ENCODE measurements at regions not wholly inside any gene's neighbourhood (a gene's known extent, or its start where the extent isn't known, plus 50 kb on each side); places are given as distances from the start of the nearest gene placed in this dataset.
"Not testable (repeated sequence)": the region's sequence is repeated elsewhere in the genome, so short reads cannot be mapped to it uniquely, and the experiment has no call there.

DNA sequence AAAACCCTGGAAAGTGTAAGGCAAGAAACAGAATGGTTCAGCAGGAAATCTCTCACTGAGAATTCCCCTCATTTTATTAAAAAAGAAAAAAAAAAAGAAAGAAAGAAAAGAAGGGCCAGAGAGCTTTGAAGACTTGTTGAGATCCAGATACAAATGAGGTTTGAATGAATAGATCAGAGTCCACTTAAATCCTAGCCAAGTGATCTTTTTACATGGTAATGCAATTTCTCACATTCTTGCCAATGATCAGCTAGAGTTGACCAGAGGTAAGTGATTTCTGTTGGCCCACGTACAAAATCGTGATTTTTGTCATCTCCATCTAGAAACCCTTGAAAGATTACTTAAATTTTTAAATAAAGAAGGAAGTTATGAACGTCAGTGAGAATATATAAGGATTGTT, 261.5 kb upstream of the PCSK5 start:
- no peak for DNase-seq

DNA sequence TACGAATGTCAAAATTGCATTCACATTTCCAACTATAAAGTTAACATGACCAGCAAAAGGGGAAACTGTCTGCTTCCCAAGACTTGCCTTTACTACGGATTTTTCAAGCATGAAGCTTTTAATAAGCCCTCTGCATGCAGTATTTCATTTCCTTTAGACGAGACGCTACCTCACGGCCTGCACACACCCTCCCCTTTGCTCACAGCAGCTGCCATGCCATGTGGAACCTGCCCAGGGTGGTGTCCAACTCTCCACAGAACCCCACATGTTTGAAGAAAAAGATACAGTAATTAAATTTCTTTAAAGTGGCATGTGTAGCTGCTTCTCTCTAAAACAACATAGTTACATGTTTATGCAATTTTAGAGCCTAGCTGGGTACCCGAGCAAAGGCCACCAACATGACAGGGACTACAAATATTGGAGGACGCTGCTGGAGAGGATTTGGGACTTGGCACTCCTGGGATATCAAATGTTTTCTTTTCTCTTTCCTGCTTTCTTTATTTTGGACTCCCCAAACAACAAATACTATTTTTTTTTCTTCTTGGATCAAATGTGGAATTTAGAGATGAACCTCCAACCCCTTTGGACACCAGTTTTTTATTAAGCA, 256.9 kb upstream of the PCSK5 start:
- no peak for DNase-seq

DNA sequence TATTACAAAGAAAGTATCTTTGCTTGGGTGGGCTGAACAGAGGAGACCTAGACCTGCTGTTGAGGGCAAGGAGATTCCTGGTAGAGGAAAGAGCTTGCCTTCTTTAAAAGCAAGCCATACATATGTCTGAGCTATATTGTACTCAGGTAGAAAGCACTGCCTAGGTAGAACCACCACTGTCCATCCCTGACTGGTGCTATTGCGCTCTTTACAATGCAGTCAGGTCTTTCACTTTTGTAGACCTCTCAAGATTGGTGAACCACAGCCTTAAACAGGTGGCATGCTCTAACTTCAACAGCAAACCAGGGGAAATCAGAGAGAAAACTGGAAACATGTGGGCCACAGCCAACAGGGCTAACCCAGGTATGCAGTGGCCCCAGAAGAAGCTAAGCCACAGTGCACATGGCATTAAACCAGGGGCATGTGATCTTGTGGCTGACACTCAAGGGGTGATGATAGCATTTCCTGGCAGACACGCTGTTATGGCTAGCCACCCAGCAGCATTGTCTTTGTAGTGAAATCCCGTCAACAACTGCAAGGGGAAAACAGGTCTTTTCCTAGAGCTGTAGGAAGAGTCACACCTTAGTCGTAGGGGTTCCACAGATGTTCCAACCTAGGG, 253.9 kb upstream of the PCSK5 start:
- no peak for DNase-seq

DNA sequence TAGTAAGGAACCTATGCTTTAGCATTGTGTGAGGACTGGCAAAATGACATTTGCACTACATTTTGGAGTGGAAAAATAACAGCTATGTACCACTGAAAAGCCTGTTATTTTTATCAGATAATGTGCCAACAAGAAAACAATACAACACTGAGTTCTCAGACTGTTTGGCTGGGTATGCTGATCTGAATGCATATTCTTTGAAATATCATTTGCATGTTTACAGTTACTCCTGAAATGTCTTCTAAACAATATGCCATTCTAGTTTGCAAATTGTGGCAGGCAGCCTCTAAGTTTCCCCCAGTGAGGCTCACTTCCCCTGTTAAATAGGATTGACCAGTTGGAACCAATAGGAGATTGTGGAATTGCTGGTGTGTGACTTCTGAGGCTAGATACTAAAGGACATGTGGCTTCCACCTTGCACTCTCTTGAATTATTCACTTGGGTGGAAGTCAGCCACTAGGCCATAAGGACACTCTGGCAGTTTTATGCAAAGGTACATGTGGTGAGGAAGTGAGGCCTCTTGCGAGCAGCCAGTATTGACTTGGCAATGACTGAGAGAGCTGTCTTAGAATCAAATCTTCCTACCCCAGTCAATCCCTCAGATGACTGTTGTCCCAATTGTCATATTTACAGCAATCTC, 250.4 kb upstream of the PCSK5 start:
- no peak for DNase-seq

DNA sequence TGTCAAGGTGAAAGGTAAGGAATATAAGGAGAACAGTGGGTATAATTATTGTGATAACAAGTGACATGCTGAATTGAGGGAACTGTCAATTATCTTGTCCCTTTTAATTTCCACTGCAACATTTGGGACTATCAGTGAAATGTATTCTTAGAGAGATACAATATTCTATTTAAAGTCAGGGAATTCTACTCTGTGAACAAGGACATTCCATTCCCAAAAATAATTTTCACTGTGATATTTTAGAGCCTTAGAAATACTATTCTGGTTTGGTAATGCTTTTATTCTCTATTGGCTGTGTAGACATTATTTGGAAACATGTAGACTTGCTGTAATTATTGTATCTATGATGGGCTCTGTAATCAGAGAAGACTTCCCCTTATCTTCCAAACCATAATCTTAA, 248.0 kb upstream of the PCSK5 start:
- no peak for DNase-seq

DNA sequence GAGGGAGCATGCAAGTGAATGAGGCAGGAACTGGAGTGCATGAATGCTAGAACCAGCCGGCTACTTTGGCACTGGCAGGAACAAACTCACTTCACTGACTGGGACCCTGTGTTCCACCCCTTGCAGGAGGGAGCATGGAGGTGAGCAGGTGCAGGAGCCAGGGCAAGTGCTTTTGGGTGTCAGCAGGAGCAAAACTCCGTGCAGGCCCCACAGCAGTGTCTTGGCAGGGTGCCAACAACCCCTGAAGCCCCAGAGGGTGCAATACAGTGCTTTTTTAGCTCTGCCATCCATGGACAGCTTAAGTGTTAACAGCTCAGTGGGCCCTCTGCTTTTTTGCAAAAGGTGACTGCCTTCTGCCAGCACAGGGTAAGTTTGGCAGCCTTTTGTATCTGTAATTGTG, 245.8 kb upstream of the PCSK5 start:
- no peak for DNase-seq

DNA sequence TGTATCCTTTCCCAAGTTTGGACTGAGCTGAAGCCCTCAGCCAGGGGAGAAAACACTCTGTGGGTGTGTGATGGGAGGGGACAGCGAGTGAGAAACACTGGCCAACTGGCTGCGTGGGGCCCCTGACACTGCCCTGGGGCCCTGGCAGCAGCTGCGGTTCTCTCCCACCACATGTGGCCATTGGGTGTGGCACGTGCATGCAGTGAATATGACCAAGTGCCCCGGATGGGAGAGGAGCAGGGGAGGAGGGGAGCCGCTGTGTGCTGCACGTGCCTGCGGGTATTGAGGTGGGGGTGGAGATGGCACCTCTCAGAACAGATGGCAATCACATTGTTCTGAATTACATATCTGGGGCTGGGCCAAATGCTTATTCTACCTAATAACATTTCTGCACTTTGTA, 242.4 kb upstream of the PCSK5 start:
- no peak for DNase-seq

DNA sequence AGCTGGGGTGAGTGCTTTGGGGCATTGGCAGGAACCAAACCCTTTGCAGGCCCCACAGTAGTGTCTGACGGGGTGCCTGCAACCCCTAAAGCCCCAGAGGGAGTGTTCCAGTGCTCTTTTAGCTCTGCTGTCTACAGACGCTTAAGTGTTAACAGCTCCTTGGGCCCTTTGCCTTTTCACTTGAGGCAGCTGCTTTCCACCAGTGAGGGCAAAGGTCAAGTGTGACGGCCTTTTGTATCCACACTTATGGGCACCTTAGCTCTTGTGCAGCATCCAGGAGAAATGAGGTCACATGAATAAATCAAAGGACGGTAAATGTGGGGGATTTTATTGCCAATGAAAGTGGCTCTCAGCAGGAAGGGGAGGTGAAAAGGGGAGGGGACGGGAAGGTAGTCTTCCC, 241.4 kb upstream of the PCSK5 start:
- DNase-seq, result no peak

DNA sequence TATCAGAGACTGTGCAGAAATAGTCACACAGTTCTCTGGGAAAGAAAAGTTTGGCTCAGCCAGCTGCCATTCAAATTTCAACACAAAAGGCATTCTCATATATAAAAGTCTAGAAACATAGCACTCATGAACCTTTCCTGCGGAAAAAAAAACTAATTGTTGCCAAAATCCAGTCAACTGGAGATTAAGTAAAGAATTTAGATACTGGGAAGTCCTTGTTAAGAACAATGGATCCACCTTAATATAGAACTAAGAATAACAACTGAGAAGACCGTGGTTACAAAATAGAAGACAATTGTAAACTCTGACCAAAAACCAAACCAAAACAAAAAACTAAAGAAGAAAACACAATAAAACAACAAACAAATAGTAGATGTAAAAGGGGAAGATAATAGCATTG, 238.8 kb upstream of the PCSK5 start:
- no peak for DNase-seq

DNA sequence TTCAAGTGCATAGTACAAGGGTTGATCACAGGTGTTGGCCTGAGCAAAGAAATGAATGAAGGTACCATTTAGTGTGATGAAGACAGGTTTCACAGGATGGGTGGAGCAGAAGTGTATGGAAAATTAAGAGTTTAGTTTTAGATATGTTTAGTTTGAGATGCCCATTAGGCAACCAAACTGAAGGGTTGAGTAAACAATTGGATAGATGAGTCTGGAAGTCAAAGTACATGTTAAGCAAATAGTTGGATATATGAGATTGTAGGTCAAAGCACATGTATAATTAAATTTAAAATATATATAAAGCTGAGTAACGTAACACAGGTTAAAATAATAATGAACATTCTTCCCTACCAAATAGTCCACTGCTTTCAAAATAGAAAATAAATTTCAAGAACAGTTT, 237.1 kb upstream of the PCSK5 start:
- no peak for DNase-seq

DNA sequence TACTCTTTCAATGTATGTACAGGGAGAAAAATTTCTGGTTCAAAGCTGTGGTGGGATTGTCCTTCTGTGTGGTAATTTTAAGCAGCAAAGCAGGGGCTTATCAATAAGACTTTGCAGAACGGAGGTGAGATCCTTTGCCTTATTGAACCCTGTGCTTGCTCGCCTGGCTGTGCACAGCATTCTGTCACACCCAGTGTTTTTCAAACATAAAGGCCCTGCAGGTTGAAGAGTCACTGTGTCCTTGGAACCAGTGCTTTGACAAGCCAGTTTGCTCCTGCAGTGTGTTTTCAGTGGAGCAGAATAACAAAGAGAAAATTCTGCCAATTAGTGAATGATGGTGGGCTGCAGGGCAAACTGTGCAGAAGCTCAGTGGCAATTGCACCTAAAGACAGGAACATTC, 236.7 kb upstream of the PCSK5 start:
- no peak for DNase-seq

DNA sequence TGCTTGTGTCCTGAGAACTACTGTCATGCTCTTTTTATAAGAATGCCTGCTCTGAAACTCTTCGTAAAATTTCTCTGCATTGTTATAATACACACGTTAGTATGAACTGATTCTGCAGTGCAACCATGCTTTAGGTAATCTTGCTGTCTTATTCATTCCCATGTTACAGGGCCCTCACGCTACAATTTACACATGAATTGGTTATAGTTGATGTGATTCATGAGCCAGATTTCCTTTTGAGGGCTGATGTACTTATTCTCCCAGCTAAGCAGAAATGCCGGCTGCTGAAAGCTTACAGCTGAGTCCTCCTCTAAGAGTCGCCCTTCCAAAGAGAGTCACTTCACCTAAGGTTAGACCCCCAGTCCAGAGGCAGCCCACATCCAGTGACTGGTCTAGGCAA, 233.5 kb upstream of the PCSK5 start:
- DNase-seq, result no peak

DNA sequence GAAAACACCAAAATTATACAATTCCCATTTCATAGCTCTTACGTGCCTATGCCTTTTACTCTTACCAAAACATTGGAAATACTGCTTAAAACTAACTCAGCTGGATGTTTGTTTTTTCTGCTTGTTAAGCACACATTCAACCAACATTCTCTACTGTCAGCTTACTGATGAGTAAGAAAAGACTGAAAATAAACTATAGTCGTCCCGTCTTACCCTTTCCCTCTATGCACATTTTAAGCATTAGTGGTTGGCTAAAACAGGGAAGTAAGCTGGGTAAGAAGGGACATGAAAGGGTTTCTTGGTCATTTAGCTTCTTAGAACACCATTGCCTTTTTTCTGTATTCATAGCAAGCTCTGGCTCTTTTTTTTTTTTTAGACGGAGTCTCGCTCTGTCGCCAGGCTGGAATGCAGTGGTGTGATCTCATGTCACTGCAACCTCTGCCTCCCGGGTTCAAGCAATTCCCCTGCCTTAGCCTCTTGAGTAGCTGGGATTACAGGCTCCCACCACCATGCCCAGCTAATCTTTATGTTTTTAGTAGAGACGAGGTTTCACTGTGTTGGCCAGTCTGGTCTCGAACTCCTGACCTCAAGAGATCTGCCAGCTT, 232.1 kb upstream of the PCSK5 start:
- no peak for DNase-seq

DNA sequence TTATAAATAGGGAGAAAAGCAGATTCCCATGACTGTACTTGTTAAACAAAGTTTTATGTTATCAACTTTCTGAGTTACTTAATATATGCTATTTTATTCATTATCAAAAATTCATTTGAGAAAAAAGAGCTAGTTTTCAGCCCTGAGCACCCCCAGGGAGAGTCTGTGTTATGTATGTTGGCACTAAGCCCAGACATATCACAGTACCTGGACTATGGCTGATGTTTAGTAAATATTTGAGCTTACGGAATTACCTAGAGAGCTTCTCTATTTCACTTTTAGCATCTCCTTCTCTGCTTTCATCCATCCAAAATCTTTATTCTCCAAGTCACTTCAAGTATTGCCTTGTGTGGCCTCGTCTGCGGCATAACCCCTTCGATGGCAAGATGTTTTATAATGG, 225.9 kb upstream of the PCSK5 start:
- DNase-seq, result no peak

DNA sequence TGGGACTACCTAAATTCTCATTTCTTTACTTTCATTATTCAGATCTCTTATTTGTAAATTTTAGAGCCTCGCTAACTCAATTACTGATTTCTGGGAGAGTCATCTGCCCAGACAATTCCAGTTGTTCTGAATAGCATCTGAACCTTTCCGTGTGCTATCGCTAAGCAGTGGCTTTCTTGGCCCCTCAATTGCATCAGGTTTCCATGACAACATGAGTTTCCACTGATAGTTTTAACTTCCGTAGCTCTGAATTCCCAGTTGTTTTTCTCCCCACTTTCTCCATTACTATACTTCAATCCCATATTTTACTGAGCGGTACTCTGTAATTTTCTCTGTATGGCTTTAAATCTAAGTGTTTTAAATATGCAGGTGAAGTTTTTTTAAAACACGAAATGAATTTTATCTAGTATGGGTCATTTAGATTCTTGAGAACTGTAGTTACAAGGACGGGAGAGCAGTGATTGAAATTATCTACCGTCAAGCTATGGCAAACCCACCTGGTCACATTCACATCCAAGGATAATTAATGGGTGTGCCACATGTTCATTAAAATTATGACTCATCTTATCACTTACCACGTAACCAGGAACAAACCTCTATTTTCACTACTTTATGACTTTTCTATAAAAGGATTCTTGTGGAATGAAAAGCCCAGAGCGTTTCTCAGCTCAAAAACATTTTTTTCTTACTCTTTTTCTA, 223.5 kb upstream of the PCSK5 start:
- DNase-seq, result no peak

DNA sequence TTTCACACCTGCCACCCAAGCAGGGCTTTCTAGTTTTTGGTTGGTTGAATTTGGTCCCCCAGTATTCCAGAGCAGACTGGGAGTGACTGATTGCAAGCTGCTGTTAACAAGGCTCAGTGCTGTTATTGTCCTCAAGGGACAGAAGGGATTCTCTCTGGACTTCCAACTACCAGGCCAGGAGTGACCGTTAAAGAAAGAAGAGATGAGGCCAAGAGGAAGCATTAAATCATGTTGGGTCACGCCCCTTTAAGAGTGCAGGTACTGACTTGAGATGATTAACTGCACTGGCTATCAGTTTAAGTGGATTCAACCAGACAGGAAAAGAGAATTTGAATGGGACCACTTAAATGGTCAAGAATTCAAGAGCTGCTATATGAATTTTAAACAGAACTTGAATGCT, 220.8 kb upstream of the PCSK5 start:
- DNase-seq, result no peak

DNA sequence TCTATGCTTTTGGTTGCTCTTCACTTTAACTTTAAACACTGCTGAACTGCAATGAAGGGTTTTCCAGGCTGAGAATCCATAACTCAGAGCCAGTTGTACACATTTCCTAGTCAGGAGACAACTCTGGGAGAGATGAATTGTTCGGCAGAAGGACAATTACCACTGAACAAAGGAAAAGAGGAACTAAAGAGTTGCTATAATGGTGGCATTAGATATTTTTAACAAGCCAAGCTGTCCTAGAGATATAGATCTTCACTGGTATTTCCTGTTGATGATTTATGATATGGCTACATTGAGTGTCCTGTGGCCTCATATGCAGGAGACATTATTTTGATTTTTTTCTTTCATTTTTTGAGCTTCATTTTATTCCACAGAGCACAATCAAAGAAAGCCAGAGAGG, 219.1 kb upstream of the PCSK5 start:
- no peak for DNase-seq

DNA sequence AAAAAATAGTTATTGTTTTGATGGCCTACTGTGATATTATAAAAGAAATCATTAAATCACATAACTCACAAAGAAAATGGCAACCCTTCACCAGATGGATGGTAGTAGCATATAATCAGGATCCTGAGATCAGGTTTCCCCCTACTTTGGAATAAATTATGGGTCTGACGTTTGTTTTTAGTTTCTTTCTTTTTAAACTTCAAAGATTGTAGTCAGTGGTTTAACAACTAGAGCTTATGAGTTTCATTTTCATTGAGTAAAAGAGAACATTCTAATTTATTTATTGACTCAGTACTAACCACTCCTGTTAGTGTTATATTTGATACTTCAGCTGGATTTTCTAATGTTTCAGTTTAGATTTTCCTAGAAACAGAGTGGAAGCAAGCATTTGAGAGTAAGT, 218.0 kb upstream of the PCSK5 start:
- DNase-seq, result no peak

DNA sequence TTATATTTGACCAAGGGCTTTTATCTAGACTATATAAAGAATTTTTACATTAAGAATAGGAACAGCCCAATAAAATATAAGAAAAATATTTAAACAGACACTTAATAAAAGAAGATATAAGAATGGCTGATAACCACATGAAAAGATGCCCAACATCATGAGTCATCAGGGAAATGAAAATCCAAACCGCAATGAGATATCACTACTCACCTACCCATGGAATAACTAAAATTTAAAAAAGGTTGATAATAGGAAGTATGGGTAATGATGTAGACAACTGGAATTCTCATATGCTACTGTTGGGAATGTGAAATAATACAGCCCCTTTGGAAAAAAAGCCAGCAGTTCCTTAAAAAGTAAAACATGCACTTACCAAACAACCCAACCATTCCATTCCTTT, 206.9 kb upstream of the PCSK5 start:
- no peak for DNase-seq

DNA sequence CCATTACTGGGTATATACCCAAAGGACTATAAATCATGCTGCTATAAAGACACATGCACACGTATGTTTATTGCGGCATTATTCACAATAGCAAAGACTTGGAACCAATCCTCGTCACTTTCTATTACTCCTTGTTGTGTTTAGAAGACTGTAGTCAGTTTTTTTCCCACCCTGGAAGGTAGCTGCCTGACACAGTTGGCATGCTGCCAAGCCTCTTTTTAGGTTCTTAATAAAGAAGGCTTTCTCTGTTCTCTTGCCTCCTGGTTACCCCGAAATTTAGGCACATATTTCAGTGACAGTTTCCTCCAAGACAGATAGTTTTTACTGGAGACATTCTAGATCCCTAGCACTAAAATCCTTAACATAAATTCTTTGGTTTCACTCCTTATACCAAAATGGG, 205.4 kb upstream of the PCSK5 start:
- no peak for DNase-seq

DNA sequence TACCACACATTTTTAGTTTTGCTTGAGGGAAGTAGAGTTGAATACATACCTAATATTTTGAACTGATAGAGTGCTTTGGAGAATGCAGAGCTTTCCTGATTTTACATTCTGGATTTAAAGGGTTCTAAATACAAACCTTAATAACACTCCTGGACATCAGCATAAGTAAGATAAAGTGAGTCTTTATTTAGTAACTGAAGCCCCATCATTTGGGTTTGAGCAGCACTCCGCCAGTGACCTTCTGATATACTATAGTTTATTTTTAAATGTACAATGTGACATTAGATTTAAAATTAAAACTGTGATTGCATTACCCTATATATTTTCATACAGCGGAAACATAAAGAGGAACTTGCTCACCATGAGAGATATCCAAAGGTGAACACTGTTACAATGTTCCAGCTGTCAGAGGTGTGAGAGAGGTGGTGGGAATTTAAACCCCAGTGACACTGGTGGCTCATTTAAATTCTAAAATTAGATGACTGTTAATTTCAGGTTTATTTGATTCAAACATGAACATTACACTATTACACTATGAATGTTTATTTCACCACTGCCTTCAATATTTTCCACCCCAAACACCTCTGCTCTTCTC, 203.0 kb upstream of the PCSK5 start:
- no peak for DNase-seq

DNA sequence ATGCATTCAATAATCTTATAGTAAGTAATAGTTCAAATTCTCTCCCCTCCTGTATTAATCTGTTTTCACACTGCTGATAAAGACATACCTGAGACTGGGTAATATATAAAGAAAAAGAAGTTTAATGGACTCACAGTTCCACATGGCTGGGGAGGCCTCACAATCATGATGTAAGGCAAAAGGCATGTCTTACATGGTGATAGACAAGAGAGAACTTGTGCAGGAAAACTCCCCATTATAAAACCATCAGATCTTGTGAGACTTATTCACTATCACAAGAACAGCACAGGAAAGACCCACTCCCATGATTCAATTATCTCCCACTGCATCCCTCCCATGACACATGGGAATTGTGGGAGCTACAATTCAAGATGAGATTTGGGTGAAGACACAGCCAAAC, 199.9 kb upstream of the PCSK5 start:
- DNase-seq, result not testable (repeated sequence)

DNA sequence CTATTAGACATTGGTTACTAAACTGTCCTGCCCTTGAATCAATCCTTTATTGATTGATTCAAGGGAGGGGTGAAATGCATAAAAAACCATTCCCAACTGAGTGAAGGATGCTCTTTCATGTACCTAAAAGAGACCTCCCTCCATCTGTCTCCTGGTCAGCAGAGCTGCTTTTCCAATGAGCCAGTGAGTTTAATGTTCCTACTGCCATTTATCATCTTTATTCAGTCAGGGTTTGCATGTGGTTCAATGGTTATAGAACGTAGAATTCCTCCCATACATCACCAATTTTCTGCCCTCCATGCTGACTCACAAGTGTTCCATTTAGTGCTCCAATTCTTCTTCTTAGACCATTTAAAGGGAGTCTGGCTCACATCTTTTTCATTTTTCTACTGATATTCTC, 199.1 kb upstream of the PCSK5 start:
- DNase-seq, result no peak

DNA sequence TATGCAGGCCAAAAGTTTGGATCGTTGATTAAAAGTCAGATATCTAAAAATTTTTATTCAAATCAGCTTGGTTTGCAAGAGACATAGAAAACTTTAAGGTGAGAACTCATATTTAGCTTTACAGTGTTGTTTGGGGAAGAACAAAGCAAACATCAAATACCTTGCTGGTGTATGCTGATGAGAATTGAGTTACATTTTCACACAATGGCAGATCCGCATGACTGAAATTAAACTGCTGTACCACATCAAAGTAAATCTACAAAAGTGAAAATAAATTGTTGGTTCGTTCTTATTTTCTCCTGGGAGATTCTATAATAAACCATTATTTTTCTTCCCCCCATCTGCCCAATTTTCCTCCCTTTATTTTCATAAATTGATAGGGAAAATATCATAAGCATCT, 198.2 kb upstream of the PCSK5 start:
- no peak for DNase-seq
